Astrocyte (in vitro differentiated cells and primary cell): ENCODE measurements at regions not wholly inside any gene's neighbourhood (a gene's known extent, or its start where the extent isn't known, plus 50 kb on each side); places are given as distances from the start of the nearest gene placed in this dataset.

Source experiments
- CTCF ChIP-seq: IDR thresholded peaks from 2 replicates; pipeline ENCODE4 v1.5.1; 2011; ENCODE audit warnings: low read depth, mild to moderate bottlenecking, inconsistent platforms, low read length, moderate library complexity; ENCODE audit not compliant: insufficient read depth
- EZH2 ChIP-seq: IDR thresholded peaks from 2 replicates; pipeline ENCODE4 v1.6.1; 2012; ENCODE audit warnings: mild to moderate bottlenecking, low read length, inconsistent platforms; ENCODE audit not compliant: insufficient read depth

GRCh38 chr3:30103186-30103585 is 503.2 kb upstream of the TGFBR2 start:
- TF ChIP-seq EZH2 (no peak), CTCF (no peak)
